ENCODE measurements at regions not wholly inside any gene's neighbourhood (a gene's known extent, or its start where the extent isn't known, plus 50 kb on each side); places are given as distances from the start of the nearest gene placed in this dataset.

GRCh38 chr20:39574061-39574460, 611.9 kb downstream of the DHX35 start:
- no peak for DNase-seq
- no peak overlapping the region for H3K4me3 ChIP-seq (ENCODE audit: low read length)
- H3K79me2 ChIP-seq (ENCODE audit: low read length) = no peaks in the 10 kb centered on the region
- ChIA-PET POLR2A (ENCODE audit: unreplicated experiment) (no interaction called here), CTCF (no interaction called here)
- H2AFZ ChIP-seq (ENCODE audit: low read length) = no peak overlapping the region
- H4K20me1 ChIP-seq (ENCODE audit: low read length) = no peaks in the 10 kb centered on the region
- TF ChIP-seq EZH2phosphoT487 (IDR thresholded peaks at IDR 0.05; ENCODE audit: borderline replicate concordance, low read length) (no peak), CTCF (conservative IDR thresholded peaks at IDR 0.05; ENCODE audit: low read depth, low read length) (no peak)
- no peaks in the 10 kb centered on the region for H3F3A ChIP-seq (ENCODE audit: low read length, unreplicated experiment)
- H3K27ac ChIP-seq (ENCODE audit: low read length) = no peak overlapping the region
- no peaks in the 10 kb centered on the region for H3K4me1 ChIP-seq (ENCODE audit: insufficient read depth, low read length)
- H3K36me3 ChIP-seq (ENCODE audit: low read depth, low read length) = no peaks in the 10 kb centered on the region
- intact Hi-C loops (cut with micrococcal nuclease) = no loop called here
- H3K9me3 ChIP-seq (ENCODE audit: low read length) = peaks cover 22% of the 10 kb centered on the region; the same call in 1 of the 2 replicates
- no peak overlapping the region for H3K4me2 ChIP-seq (ENCODE audit: low read length)
- ATAC-seq = no peak
- no TSS peak for BruUV-seq (replicated peaks)
- H3K27me3 ChIP-seq (ENCODE audit: low read length) = no peaks in the 10 kb centered on the region
- H3K9ac ChIP-seq (ENCODE audit: low read length) = no peak overlapping the region
- H3K9me2 ChIP-seq (replicated peaks; ENCODE audit: low read length) = no peaks in the 10 kb centered on the region

- no peak overlapping the region for H2AFZ ChIP-seq (ENCODE audit: low read length)
- no peak overlapping the region for H3K27ac ChIP-seq (ENCODE audit: low read length)
- no peaks in the 10 kb centered on the region for H4K20me1 ChIP-seq (ENCODE audit: low read length)
- ChIA-PET POLR2A (ENCODE audit: unreplicated experiment) (no interaction called here), CTCF (no interaction called here)
- intact Hi-C loops (cut with micrococcal nuclease) = no loop called here
- H3K4me3 ChIP-seq (ENCODE audit: low read length) = no peak overlapping the region
- TF ChIP-seq EZH2 (IDR thresholded peaks at IDR 0.05; ENCODE audit: low read length, unreplicated experiment) (no peak), CTCF (conservative IDR thresholded peaks at IDR 0.05; ENCODE audit: low read depth, low read length) (no peak), EZH2phosphoT487 (IDR thresholded peaks at IDR 0.05; ENCODE audit: borderline replicate concordance, low read length) (no peak)
- DNase-seq (no peak), ATAC-seq (no peak)
- no peaks in the 10 kb centered on the region for H3F3A ChIP-seq (ENCODE audit: low read length, unreplicated experiment)
- no peaks in the 10 kb centered on the region for H3K36me3 ChIP-seq (ENCODE audit: low read depth, low read length)
- no peaks in the 10 kb centered on the region for H3K9me2 ChIP-seq (replicated peaks; ENCODE audit: low read length)
- no peaks in the 10 kb centered on the region for H3K4me1 ChIP-seq (ENCODE audit: insufficient read depth, low read length)
- no peaks in the 10 kb centered on the region for H3K27me3 ChIP-seq (ENCODE audit: low read length)
- no peak overlapping the region for H3K9ac ChIP-seq (ENCODE audit: low read length)
- no peak overlapping the region for H3K4me2 ChIP-seq (ENCODE audit: low read length)
- H3K9me3 ChIP-seq (ENCODE audit: low read length) = peaks cover 25% of the 10 kb centered on the region; the same call in 1 of the 2 replicates
- no TSS peak for BruUV-seq (replicated peaks)
- no peaks in the 10 kb centered on the region for H3K79me2 ChIP-seq (ENCODE audit: low read length)
Observed at GRCh38 chr20:39571171-39571570, 609.0 kb downstream of the DHX35 start.

GRCh38 chr20:39568109-39568508, 606.0 kb downstream of the DHX35 start:
- no peaks in the 10 kb centered on the region for H3K36me3 ChIP-seq (ENCODE audit: low read depth, low read length)
- intact Hi-C loops (cut with micrococcal nuclease) = no loop called here
- H3K27ac ChIP-seq (ENCODE audit: low read length) = no peak overlapping the region
- no peaks in the 10 kb centered on the region for H3F3A ChIP-seq (ENCODE audit: low read length, unreplicated experiment)
- no peak overlapping the region for H2AFZ ChIP-seq (ENCODE audit: low read length)
- TF ChIP-seq CTCF (conservative IDR thresholded peaks at IDR 0.05; ENCODE audit: low read depth, low read length) = no peak
- no peak for TF ChIP-seq EZH2phosphoT487 (IDR thresholded peaks at IDR 0.05; ENCODE audit: borderline replicate concordance, low read length)
- no peak for TF ChIP-seq EZH2 (IDR thresholded peaks at IDR 0.05; ENCODE audit: low read length, unreplicated experiment)
- peaks cover 25% of the 10 kb centered on the region for H3K9me3 ChIP-seq (ENCODE audit: low read length)
- no peaks in the 10 kb centered on the region for H3K9me2 ChIP-seq (replicated peaks; ENCODE audit: low read length)
- H3K27me3 ChIP-seq (ENCODE audit: low read length) = no peaks in the 10 kb centered on the region
- no peak overlapping the region for H3K4me2 ChIP-seq (ENCODE audit: low read length)
- BruUV-seq (replicated peaks) = no TSS peak
- POLR2A ChIA-PET (ENCODE audit: unreplicated experiment) = no interaction called here
- DNase-seq = no peak
- H3K79me2 ChIP-seq (ENCODE audit: low read length) = no peaks in the 10 kb centered on the region
- H3K9ac ChIP-seq (ENCODE audit: low read length) = no peak overlapping the region
- no peaks in the 10 kb centered on the region for H4K20me1 ChIP-seq (ENCODE audit: low read length)
- H3K4me1 ChIP-seq (ENCODE audit: insufficient read depth, low read length) = no peaks in the 10 kb centered on the region
- no peak overlapping the region for H3K4me3 ChIP-seq (ENCODE audit: low read length)
- CTCF ChIA-PET = no interaction called here
- ATAC-seq = no peak
